Prostate gland (tissue), 2 donors: ENCODE measurements at regions not wholly inside any gene's neighbourhood (a gene's known extent, or its start where the extent isn't known, plus 50 kb on each side); places are given as distances from the start of the nearest gene placed in this dataset.

Experiments used
- DNase-seq: peaks from one replicate; pipeline ENCODE4 v3.0.0-alpha.2; 2019; ENCODE audit warnings: low spot score
- H3K27ac ChIP-seq, 2 donors: fragments of 200-600 bp; sonication (generic); 2 replicates each; pipeline ENCODE4 v1.5.1; 2017 to 2019
- H3K27me3 ChIP-seq: fragments of 200-600 bp; sonication (generic); replicated peaks from 2 replicates; pipeline ENCODE4 v1.5.1; 2019; ENCODE audit not compliant: insufficient read depth
- H3K36me3 ChIP-seq, 2 donors: fragments of 200-600 bp; sonication (generic); 1 replicate in 1 of 2; 2 replicates in 1 of 2; pipeline versions ENCODE4 v1.5.1 to v1.8.1; 2017 to 2019
- H3K4me1 ChIP-seq: fragments of 200-600 bp; sonication (generic); replicated peaks from 2 replicates; pipeline ENCODE4 v1.5.1; 2019
- H3K4me3 ChIP-seq, 2 donors: fragments of 200-600 bp; sonication (generic); 2 replicates each; pipeline ENCODE4 v1.5.1; 2017 to 2019
- H3K9me3 ChIP-seq: fragments of 200-600 bp; sonication (generic); 2 replicates; pipeline ENCODE4 v1.5.1; 2017
- POLR2A ChIP-seq: fragments of 450-650 bp; IDR thresholded peaks from one replicate; pipeline ENCODE4 v1.6.1; 2016; ENCODE audit warnings: antibody characterized with exemption, mild to moderate bottlenecking
- POLR2AphosphoS5 ChIP-seq: sonication (generic); formaldehyde crosslinking; IDR thresholded peaks from one replicate; pipeline ENCODE4 v1.6.1; 2017; ENCODE audit warnings: antibody characterized with exemption
- WGBS: methylation state at CpG from one replicate; pipeline ENCODE4 v1.1.5; 2018; 5-methylcytosine and 5-hydroxymethylcytosine counted together
- intact Hi-C: fragments of 100-400 bp; cut with DNase I; formaldehyde crosslinking; loops from one replicate; pipeline ENCODE4 v1.14.2; 2022
- TF ChIP-seq, protein P1 (sequence below), 4 experiments: fragments of 200-600 bp in 2 of 4; fragments of 450-650 bp in 2 of 4; sonication (generic) in 2 of 4; IDR thresholded peaks; 1 replicate in 3 of 4; 2 replicates in 1 of 4; pipeline ENCODE4 v1.5.1; 2016 to 2019; ENCODE audit warnings: antibody characterized with exemption in 4 of 4, mild to moderate bottlenecking in 2 of 4, moderate library complexity in 2 of 4

DNA sequence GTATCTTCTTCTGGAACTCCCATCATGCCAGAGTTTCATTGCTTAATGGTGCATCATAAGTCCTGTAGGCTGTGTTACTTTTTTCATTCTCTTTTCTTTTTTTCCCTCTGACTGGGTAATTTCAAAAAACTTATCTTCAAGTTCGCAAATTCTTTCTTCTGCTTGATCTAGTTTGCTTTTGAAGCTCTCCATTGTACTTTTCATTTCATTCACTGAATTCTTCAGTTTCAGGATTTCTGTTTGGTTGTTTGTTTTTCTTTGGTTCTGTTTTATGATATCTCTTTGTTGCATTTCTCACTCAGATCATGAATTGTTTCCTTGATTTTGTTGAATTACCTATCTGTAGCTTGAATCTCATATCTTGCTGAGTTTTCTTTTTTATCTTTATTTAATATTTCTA is 83.3 kb upstream of the PRMT8 start:
- no peak overlapping the region for H3K27ac ChIP-seq
- intact Hi-C loops: no loop called here
- H3K36me3 ChIP-seq: no peaks in the 10 kb centered on the region
- TF ChIP-seq POLR2AphosphoS5 (no peak), POLR2A (no peak)
- TF ChIP-seq, protein P1, sequence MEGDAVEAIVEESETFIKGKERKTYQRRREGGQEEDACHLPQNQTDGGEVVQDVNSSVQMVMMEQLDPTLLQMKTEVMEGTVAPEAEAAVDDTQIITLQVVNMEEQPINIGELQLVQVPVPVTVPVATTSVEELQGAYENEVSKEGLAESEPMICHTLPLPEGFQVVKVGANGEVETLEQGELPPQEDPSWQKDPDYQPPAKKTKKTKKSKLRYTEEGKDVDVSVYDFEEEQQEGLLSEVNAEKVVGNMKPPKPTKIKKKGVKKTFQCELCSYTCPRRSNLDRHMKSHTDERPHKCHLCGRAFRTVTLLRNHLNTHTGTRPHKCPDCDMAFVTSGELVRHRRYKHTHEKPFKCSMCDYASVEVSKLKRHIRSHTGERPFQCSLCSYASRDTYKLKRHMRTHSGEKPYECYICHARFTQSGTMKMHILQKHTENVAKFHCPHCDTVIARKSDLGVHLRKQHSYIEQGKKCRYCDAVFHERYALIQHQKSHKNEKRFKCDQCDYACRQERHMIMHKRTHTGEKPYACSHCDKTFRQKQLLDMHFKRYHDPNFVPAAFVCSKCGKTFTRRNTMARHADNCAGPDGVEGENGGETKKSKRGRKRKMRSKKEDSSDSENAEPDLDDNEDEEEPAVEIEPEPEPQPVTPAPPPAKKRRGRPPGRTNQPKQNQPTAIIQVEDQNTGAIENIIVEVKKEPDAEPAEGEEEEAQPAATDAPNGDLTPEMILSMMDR (IDR thresholded peaks at IDR 0.05): no peak
- DNase-seq: no peak
- 100% methylated on average over 1 of the region's 1 CpG for WGBS
- H3K27me3 ChIP-seq: no peaks in the 10 kb centered on the region
- no peak overlapping the region for H3K4me3 ChIP-seq
- H3K4me1 ChIP-seq: no peaks in the 10 kb centered on the region
- no peaks in the 10 kb centered on the region for H3K9me3 ChIP-seq

DNA sequence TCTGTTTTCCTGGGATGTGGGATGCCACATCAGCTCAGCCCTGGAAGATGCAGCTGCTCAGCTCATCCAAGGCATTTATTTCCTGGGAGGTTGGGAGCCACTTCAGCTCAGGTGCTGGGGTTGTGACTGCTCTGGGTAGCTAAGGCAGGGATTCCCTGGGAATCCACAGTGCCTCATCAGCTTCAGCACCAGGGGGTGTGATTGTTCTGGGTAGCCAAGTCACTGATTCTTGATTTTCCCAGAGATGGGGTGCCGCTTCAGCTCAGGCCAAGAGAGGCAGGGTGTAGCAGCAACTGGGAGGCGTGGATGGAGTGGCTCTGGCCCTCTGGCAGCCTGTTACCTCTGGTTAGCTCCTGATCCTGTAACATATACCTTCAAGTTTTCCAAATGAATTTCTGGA is 81.3 kb upstream of the PRMT8 start:
- Histone ChIP-seq H3K9me3 (no peaks in the 10 kb centered on the region), H3K27ac (no peak overlapping the region), H3K4me3 (no peak overlapping the region), H3K36me3 (no peaks in the 10 kb centered on the region), H3K27me3 (no peaks in the 10 kb centered on the region), H3K4me1 (no peaks in the 10 kb centered on the region)
- intact Hi-C loops: no loop called here
- no peak for DNase-seq
- no peak for TF ChIP-seq POLR2AphosphoS5
- TF ChIP-seq, protein P1 (IDR thresholded peaks at IDR 0.05): no peak
- TF ChIP-seq POLR2A: no peak
- 91% methylated on average over 2 of the region's 2 CpGs for WGBS

DNA sequence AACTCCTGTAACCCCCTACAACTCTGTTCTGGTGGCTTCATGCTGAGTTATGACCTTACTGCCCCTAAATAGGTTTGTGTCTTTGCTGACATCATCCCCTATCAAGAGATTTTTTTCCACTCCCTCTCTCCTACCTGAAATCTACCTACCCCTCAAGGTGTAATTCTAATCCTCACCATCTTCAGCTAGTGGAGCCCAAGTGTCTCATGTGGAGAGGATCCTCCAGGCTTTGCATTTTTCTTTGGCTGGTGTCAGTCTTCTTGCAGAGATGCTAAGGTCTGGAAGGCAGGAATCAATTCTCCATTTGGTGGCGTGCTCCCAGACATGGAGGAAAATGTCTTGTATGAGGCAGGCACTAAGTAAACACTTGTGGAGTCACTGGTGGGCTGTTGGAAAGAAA is 74.8 kb upstream of the PRMT8 start:
- TF ChIP-seq, protein P1 (IDR thresholded peaks at IDR 0.05): no peak
- TF ChIP-seq POLR2AphosphoS5: no peak
- TF ChIP-seq POLR2A: no peak
- 94% methylated on average over 1 of the region's 1 CpG for WGBS

DNA sequence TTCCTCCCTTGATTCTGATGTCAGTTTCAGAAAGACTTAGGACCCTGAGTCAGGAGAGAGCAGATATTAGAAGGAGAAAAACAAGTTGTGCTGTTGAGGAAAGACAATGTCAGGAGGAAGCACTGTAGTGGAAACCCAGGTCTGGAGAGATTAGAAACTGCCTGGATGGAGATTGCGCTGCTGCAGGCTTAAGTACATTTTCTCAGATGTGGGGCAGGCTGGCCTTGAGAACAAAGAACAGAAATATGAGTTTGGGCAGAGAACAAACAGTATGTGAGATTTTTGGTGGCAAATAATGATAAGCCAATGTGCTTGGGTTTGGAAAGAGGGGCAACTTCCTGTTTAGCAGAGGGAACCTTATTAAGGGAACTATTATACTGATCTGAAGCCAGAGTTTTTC is 74.3 kb upstream of the PRMT8 start:
- H3K4me3 ChIP-seq: no peak overlapping the region
- H3K27ac ChIP-seq: no peak overlapping the region
- no peaks in the 10 kb centered on the region for H3K9me3 ChIP-seq
- DNase-seq: no peak
- H3K36me3 ChIP-seq: no peaks in the 10 kb centered on the region
- H3K4me1 ChIP-seq: no peaks in the 10 kb centered on the region
- WGBS: 83% methylated on average over 1 of the region's 1 CpG
- peaks cover under 1% of the 10 kb centered on the region for H3K27me3 ChIP-seq
- intact Hi-C loops: no loop called here
- TF ChIP-seq, protein P1 (IDR thresholded peaks at IDR 0.05): no peak
- TF ChIP-seq POLR2AphosphoS5: no peak
- TF ChIP-seq POLR2A: no peak

More for the DNA sequence above, 74.8 kb upstream of the PRMT8 start:
- Histone ChIP-seq H3K4me1 (no peaks in the 10 kb centered on the region), H3K9me3 (no peaks in the 10 kb centered on the region), H3K27ac (no peak overlapping the region), H3K36me3 (no peaks in the 10 kb centered on the region), H3K27me3 (no peaks in the 10 kb centered on the region), H3K4me3 (no peak overlapping the region)
- DNase-seq: no peak
- intact Hi-C loops: no loop called here

DNA sequence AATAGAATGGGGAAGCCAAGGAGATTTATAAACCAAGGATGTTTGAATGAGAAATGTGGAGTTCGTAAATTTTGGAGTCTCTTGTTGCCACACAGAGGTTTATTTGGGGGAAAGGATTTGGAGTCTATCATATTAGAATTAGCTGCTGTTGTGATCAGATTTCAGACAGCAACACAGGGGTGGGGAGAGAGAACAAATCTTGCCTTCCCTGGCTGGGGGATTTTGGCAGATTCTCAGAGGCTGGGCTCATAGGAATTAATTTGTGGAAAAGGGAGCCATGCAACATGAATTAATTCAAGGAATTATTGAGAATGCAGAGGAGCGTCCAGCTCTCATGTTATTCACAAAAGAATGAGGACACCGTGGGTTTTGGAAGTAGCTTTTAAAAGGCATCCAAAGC is 73.9 kb upstream of the PRMT8 start:
- no peak overlapping the region for H3K4me3 ChIP-seq
- intact Hi-C loops: no loop called here
- no peak overlapping the region for H3K27ac ChIP-seq
- no peak for TF ChIP-seq POLR2A
- TF ChIP-seq, protein P1 (IDR thresholded peaks at IDR 0.05): no peak
- no peak for TF ChIP-seq POLR2AphosphoS5
- no peak for DNase-seq
- peaks cover 4% of the 10 kb centered on the region for H3K27me3 ChIP-seq
- 50% methylated on average over 3 of the region's 3 CpGs for WGBS
- H3K36me3 ChIP-seq: no peaks in the 10 kb centered on the region
- no peaks in the 10 kb centered on the region for H3K4me1 ChIP-seq
- H3K9me3 ChIP-seq: no peaks in the 10 kb centered on the region
